ENCODE measurements at regions not wholly inside any gene's neighbourhood (a gene's known extent, or its start where the extent isn't known, plus 50 kb on each side); places are given as distances from the start of the nearest gene placed in this dataset.

- Histone ChIP-seq H3K36me3 (no peaks in the 10 kb centered on the region), H3K27me3 (no peaks in the 10 kb centered on the region), H3K9me3 (no peaks in the 10 kb centered on the region), H3K4me3 (no peak overlapping the region), H3K4me1 (no peaks in the 10 kb centered on the region), H3K27ac (no peak overlapping the region)
- intact Hi-C loops (cut with DNase I; ENCODE audit: low total_unique reads) = no loop called here
- 70 to 89% (median 84%) methylated on average over 1 of the region's 1 CpG for WGBS, 5 donors
- TF ChIP-seq EP300 (IDR thresholded peaks at IDR 0.05) = no peak
- TF ChIP-seq POLR2AphosphoS5 (IDR thresholded peaks at IDR 0.05) = no peak
- TF ChIP-seq POLR2A (IDR thresholded peaks at IDR 0.05) = no peak
- no peak for TF ChIP-seq CTCF (IDR thresholded peaks at IDR 0.05)
- DNase-seq = no peak
These were observed 179.6 kb upstream of the DIO2 start for GRCh38 chr14:80390906-80391305.

- Histone ChIP-seq H3K27me3 (no peaks in the 10 kb centered on the region), H3K9me3 (no peaks in the 10 kb centered on the region), H3K4me1 (no peaks in the 10 kb centered on the region), H3K4me3 (no peak overlapping the region), H3K27ac (no peak overlapping the region), H3K36me3 (no peaks in the 10 kb centered on the region)
- intact Hi-C loops (cut with DNase I; ENCODE audit: low total_unique reads) = no loop called here
- 67 to 76% (median 71%) methylated on average over 2 of the region's 2 CpGs for WGBS, 5 donors
- TF ChIP-seq POLR2A (IDR thresholded peaks at IDR 0.05) = no peak
- no peak for TF ChIP-seq POLR2AphosphoS5 (IDR thresholded peaks at IDR 0.05)
- TF ChIP-seq CTCF (IDR thresholded peaks at IDR 0.05) = no peak
- TF ChIP-seq EP300 (IDR thresholded peaks at IDR 0.05) = no peak
- DNase-seq = no peak
These were observed 177.8 kb upstream of the DIO2 start for GRCh38 chr14:80388980-80389711.

GRCh38 chr14:80387563-80387981 is 176.3 kb upstream of the DIO2 start:
- intact Hi-C loops (cut with DNase I; ENCODE audit: low total_unique reads) = no loop called here
- no peaks in the 10 kb centered on the region for H3K27me3 ChIP-seq
- H3K36me3 ChIP-seq = no peaks in the 10 kb centered on the region
- H3K4me1 ChIP-seq = no peaks in the 10 kb centered on the region
- no peak for DNase-seq
- 75 to 86% (median 81%) methylated on average over 7 of the region's 7 CpGs for WGBS, 5 donors
- no peak overlapping the region for H3K4me3 ChIP-seq
- no peak overlapping the region for H3K27ac ChIP-seq
- H3K9me3 ChIP-seq = no peaks in the 10 kb centered on the region
- TF ChIP-seq CTCF (IDR thresholded peaks at IDR 0.05) (no peak), POLR2A (IDR thresholded peaks at IDR 0.05) (no peak), POLR2AphosphoS5 (IDR thresholded peaks at IDR 0.05) (no peak), EP300 (IDR thresholded peaks at IDR 0.05) (no peak)

GRCh38 chr14:80385336-80385735 is 174.0 kb upstream of the DIO2 start:
- H3K27ac ChIP-seq = no peak overlapping the region
- DNase-seq = no peak
- H3K9me3 ChIP-seq = no peaks in the 10 kb centered on the region
- intact Hi-C loops (cut with DNase I; ENCODE audit: low total_unique reads) = no loop called here
- 79 to 86% (median 83%) methylated on average over 3 of the region's 3 CpGs for WGBS, 5 donors
- no peak overlapping the region for H3K4me3 ChIP-seq
- no peaks in the 10 kb centered on the region for H3K36me3 ChIP-seq
- no peaks in the 10 kb centered on the region for H3K4me1 ChIP-seq
- TF ChIP-seq POLR2AphosphoS5 (IDR thresholded peaks at IDR 0.05) (no peak), CTCF (IDR thresholded peaks at IDR 0.05) (no peak), POLR2A (IDR thresholded peaks at IDR 0.05) (no peak), EP300 (IDR thresholded peaks at IDR 0.05) (no peak)
- H3K27me3 ChIP-seq = no peaks in the 10 kb centered on the region

All from stomach (tissue), 8 donors.